ENCODE measurements at regions not wholly inside any gene's neighbourhood (a gene's known extent, or its start where the extent isn't known, plus 50 kb on each side); places are given as distances from the start of the nearest gene placed in this dataset.
"Not testable (repeated sequence)": the region's sequence is repeated elsewhere in the genome, so short reads cannot be mapped to it uniquely, and the experiment has no call there.

DNA sequence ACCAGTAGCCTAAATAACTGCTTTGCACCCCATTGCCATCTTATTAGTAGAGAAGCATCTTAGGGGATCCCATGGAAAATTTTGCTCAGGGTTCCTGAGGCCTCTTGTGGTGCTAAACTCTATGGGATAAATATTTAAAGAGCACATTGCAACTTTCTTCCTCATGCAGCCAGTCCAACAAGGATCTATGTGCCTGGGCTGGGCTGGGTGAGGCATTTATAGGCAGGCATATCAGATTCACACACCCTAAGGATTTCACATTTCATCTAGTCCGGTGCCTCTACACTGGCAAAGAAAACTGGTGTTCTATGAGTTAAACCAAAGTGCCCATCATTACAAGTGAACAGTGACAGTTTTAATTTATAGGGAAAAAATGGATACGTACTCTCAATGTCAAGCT, 512.3 kb downstream of the EDEM1 start:
- intact Hi-C loops (cut with micrococcal nuclease) (no loop called here), in situ Hi-C loops (cut with MboI) (no loop called here)
- H3K9me1 ChIP-seq (ENCODE audit: control insufficient read depth, insufficient read depth, low read length): no peaks in the 10 kb centered on the region
- DNase-seq (ENCODE audit: extremely low read depth in 1 of 4, low spot score in 3 of 4) (no peak), FAIRE-seq (no peak), ATAC-seq (no peak)
- TF ChIP-seq HDAC6 (IDR thresholded peaks at IDR 0.05; ENCODE audit: low read depth, low read length) (no peak), U2AF1 (optimal IDR thresholded peaks at IDR 0.05; ENCODE audit: low read depth, low read length) (no peak), ZNF408 (CRISPR knock-in tag; IDR thresholded peaks at IDR 0.05; ENCODE audit: low read depth) (no peak), COPS2 (conservative IDR thresholded peaks at IDR 0.05) (no peak)
- TF ChIP-seq, protein P1, sequence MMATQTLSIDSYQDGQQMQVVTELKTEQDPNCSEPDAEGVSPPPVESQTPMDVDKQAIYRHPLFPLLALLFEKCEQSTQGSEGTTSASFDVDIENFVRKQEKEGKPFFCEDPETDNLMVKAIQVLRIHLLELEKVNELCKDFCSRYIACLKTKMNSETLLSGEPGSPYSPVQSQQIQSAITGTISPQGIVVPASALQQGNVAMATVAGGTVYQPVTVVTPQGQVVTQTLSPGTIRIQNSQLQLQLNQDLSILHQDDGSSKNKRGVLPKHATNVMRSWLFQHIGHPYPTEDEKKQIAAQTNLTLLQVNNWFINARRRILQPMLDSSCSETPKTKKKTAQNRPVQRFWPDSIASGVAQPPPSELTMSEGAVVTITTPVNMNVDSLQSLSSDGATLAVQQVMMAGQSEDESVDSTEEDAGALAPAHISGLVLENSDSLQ (IDR thresholded peaks at IDR 0.05): no peak
- TF ChIP-seq, protein P2, sequence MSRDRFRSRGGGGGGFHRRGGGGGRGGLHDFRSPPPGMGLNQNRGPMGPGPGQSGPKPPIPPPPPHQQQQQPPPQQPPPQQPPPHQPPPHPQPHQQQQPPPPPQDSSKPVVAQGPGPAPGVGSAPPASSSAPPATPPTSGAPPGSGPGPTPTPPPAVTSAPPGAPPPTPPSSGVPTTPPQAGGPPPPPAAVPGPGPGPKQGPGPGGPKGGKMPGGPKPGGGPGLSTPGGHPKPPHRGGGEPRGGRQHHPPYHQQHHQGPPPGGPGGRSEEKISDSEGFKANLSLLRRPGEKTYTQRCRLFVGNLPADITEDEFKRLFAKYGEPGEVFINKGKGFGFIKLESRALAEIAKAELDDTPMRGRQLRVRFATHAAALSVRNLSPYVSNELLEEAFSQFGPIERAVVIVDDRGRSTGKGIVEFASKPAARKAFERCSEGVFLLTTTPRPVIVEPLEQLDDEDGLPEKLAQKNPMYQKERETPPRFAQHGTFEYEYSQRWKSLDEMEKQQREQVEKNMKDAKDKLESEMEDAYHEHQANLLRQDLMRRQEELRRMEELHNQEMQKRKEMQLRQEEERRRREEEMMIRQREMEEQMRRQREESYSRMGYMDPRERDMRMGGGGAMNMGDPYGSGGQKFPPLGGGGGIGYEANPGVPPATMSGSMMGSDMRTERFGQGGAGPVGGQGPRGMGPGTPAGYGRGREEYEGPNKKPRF (IDR thresholded peaks at IDR 0.05; ENCODE audit: low read depth, low read length): no peak
- no peaks in the 10 kb centered on the region for H3K36me3 ChIP-seq (ENCODE audit: control insufficient read depth, insufficient read depth, low read length)
- ChIA-PET CTCF (ENCODE audit: low intra/inter-chr PET ratio) (no interaction called here), POLR2A (no interaction called here)
- no peaks in the 10 kb centered on the region for H3K4me1 ChIP-seq (replicated peaks in 1 of 2; ENCODE audit: control insufficient read depth in 2 of 2, insufficient read depth in 2 of 2, low read length in 2 of 2)
- no peak overlapping the region for H3K4me2 ChIP-seq (ENCODE audit: insufficient read depth, low read length)
- no peaks in the 10 kb centered on the region for H3K27me3 ChIP-seq (ENCODE audit: control insufficient read depth in 2 of 2, insufficient read depth in 2 of 2, low read length in 2 of 2)
- no peak overlapping the region for H3K27ac ChIP-seq (ENCODE audit: extremely low read depth, low read depth, low read length)
- no peak overlapping the region for H3K4me3 ChIP-seq
- no peaks in the 10 kb centered on the region for H3K9me3 ChIP-seq (replicated peaks; ENCODE audit: control insufficient read depth, insufficient read depth, low read depth, low read length)
- no peaks in the 10 kb centered on the region for H4K20me1 ChIP-seq (replicated peaks; ENCODE audit: control insufficient read depth, insufficient read depth, low read length)
- no peak overlapping the region for H3K9ac ChIP-seq (ENCODE audit: insufficient read depth in 1 of 2, low read depth in 2 of 2, low read length in 2 of 2)
- BruUV-seq (replicated peaks): no TSS peak
- H3K79me2 ChIP-seq (ENCODE audit: control insufficient read depth, insufficient read depth, low read length): no peaks in the 10 kb centered on the region
- no peak overlapping the region for H2AFZ ChIP-seq (ENCODE audit: low read depth, low read length)
- 43% methylated on average over 2 of the region's 2 CpGs for WGBS (ENCODE audit: insufficient coverage, low coverage, missing lambda C conversion rate)

DNA sequence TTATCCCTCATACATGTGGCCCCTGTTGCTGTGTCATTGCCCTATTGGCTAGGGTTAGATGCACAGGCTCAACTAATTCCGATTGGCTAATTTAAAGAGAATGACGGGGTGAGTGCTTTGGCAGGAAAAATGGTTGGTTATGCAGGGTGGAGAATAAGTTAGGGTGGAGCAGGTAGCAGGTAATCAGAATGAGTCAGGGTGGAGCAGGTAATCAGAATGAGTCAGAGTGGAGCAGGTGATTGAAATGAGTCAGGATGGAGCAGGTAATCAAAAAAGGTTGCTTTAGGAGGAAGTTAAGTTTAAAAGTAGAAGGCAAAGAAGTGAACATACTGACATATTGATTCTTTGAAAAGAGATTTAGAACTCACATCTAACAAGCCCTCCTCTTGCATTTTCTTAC, 513.5 kb downstream of the EDEM1 start:
- H3K4me3 ChIP-seq; intact Hi-C loops (cut with micrococcal nuclease); CTCF ChIA-PET (ENCODE audit: low intra/inter-chr PET ratio); H3K36me3 ChIP-seq (ENCODE audit: control insufficient read depth, insufficient read depth, low read length); H3K9ac ChIP-seq (ENCODE audit: insufficient read depth in 1 of 2, low read depth in 2 of 2, low read length in 2 of 2); H4K20me1 ChIP-seq (replicated peaks; ENCODE audit: control insufficient read depth, insufficient read depth, low read length); in situ Hi-C loops (cut with MboI); H2AFZ ChIP-seq (ENCODE audit: low read depth, low read length); H3K9me1 ChIP-seq (ENCODE audit: control insufficient read depth, insufficient read depth, low read length); H3K4me1 ChIP-seq (replicated peaks in 1 of 2; ENCODE audit: control insufficient read depth in 2 of 2, insufficient read depth in 2 of 2, low read length in 2 of 2); DNase-seq (ENCODE audit: extremely low read depth in 1 of 4, low spot score in 3 of 4); H3K27ac ChIP-seq (ENCODE audit: extremely low read depth, low read depth, low read length); ATAC-seq; FAIRE-seq; BruUV-seq (replicated peaks); H3K4me2 ChIP-seq (ENCODE audit: insufficient read depth, low read length); H3K9me3 ChIP-seq (replicated peaks; ENCODE audit: control insufficient read depth, insufficient read depth, low read depth, low read length); H3K27me3 ChIP-seq (ENCODE audit: control insufficient read depth in 2 of 2, insufficient read depth in 2 of 2, low read length in 2 of 2); H3K79me2 ChIP-seq (ENCODE audit: control insufficient read depth, insufficient read depth, low read length): not testable (repeated sequence)
- WGBS (ENCODE audit: insufficient coverage, low coverage, missing lambda C conversion rate): 0% methylated on average over 2 of the region's 2 CpGs
- POLR2A ChIA-PET: interaction anchor here (0.6 kb wide), 2 partner anchors 17 to 183 kb away, joined by 3 to 4 read pairs; no protein-coding TSS in a partner anchor
